Ecto neural progenitor cell (in vitro differentiated cells): ENCODE measurements at regions not wholly inside any gene's neighbourhood (a gene's known extent, or its start where the extent isn't known, plus 50 kb on each side); places are given as distances from the start of the nearest gene placed in this dataset.
"Not testable (repeated sequence)": the region's sequence is repeated elsewhere in the genome, so short reads cannot be mapped to it uniquely, and the experiment has no call there.

Experiments used
- DNase-seq: peaks from one replicate; pipeline ENCODE4 v3.0.0-alpha.2; 2018; ENCODE audit warnings: low spot score

- DNase-seq: no peak
Measured at GRCh38 chr5:118604106-118604505, 384.2 kb downstream of the DTWD2 start.

GRCh38 chr5:118603278-118603677 is 385.1 kb downstream of the DTWD2 start:
- no peak for DNase-seq

GRCh38 chr5:118598311-118598710 is 390.0 kb downstream of the DTWD2 start:
- DNase-seq: no peak

- no peak for DNase-seq
Measured at GRCh38 chr5:118597543-118597942, 390.8 kb downstream of the DTWD2 start.

GRCh38 chr5:118596255-118596654 is 392.1 kb downstream of the DTWD2 start:
- DNase-seq: no peak

- no peak for DNase-seq
Measured at GRCh38 chr5:118593003-118593328, 395.4 kb downstream of the DTWD2 start.

GRCh38 chr5:118592229-118593002 is 395.9 kb downstream of the DTWD2 start:
- no peak for DNase-seq

GRCh38 chr5:118590806-118591205 is 397.5 kb downstream of the DTWD2 start:
- DNase-seq: no peak

- DNase-seq: no peak
Measured at GRCh38 chr5:118580949-118581348, 407.4 kb downstream of the DTWD2 start.

GRCh38 chr5:118578093-118578492 is 410.3 kb downstream of the DTWD2 start:
- no peak for DNase-seq

GRCh38 chr5:118577621-118578020 is 410.7 kb downstream of the DTWD2 start:
- no peak for DNase-seq

GRCh38 chr5:118570276-118570675 is 418.1 kb downstream of the DTWD2 start:
- not testable (repeated sequence) for DNase-seq

GRCh38 chr5:118569596-118569995 is 418.8 kb downstream of the DTWD2 start:
- not testable (repeated sequence) for DNase-seq

GRCh38 chr5:118565335-118565971 is 422.9 kb downstream of the DTWD2 start:
- DNase-seq: no peak

GRCh38 chr5:118561971-118562370 is 426.4 kb downstream of the DTWD2 start:
- DNase-seq: no peak

GRCh38 chr5:118561235-118561634 is 427.1 kb downstream of the DTWD2 start:
- DNase-seq: no peak

- DNase-seq: no peak
Measured at GRCh38 chr5:118558871-118559270, 429.5 kb downstream of the DTWD2 start.

- DNase-seq: no peak
Measured at GRCh38 chr5:118557251-118557661, 431.1 kb downstream of the DTWD2 start.

- DNase-seq: no peak
Measured at GRCh38 chr5:118556792-118557191, 431.6 kb downstream of the DTWD2 start.

GRCh38 chr5:118555727-118556126 is 432.6 kb downstream of the DTWD2 start:
- no peak for DNase-seq

- DNase-seq: no peak
Measured at GRCh38 chr5:118554981-118555380, 433.4 kb downstream of the DTWD2 start.

- no peak for DNase-seq
Measured at GRCh38 chr5:118554241-118554640, 434.1 kb downstream of the DTWD2 start.

GRCh38 chr5:118553662-118554061 is 434.7 kb downstream of the DTWD2 start:
- no peak for DNase-seq
